Gastrocnemius medialis (tissue), 4 donors: ENCODE measurements at regions not wholly inside any gene's neighbourhood (a gene's known extent, or its start where the extent isn't known, plus 50 kb on each side); places are given as distances from the start of the nearest gene placed in this dataset.

ENCODE experiments used
- POLR2A ChIP-seq, 2 donors: fragments of 450-650 bp; IDR thresholded peaks; one replicate each; pipeline ENCODE4 v1.6.1; 2017; ENCODE audit warnings: antibody characterized with exemption in 2 of 2, mild to moderate bottlenecking in 2 of 2, moderate library complexity in 2 of 2
- TF ChIP-seq, protein P1 (sequence below), 5 experiments: fragments of 450-650 bp in 3 of 5; fragments of 200-600 bp in 2 of 5; sonication (generic) in 2 of 5; IDR thresholded peaks in 4 of 5; conservative IDR thresholded peaks in 1 of 5; 1 replicate in 4 of 5; 2 replicates in 1 of 5; pipeline ENCODE4 v1.5.1; 2016 to 2019; ENCODE audit warnings: antibody characterized with exemption in 5 of 5, mild to moderate bottlenecking in 3 of 5, moderate library complexity in 3 of 5

DNA sequence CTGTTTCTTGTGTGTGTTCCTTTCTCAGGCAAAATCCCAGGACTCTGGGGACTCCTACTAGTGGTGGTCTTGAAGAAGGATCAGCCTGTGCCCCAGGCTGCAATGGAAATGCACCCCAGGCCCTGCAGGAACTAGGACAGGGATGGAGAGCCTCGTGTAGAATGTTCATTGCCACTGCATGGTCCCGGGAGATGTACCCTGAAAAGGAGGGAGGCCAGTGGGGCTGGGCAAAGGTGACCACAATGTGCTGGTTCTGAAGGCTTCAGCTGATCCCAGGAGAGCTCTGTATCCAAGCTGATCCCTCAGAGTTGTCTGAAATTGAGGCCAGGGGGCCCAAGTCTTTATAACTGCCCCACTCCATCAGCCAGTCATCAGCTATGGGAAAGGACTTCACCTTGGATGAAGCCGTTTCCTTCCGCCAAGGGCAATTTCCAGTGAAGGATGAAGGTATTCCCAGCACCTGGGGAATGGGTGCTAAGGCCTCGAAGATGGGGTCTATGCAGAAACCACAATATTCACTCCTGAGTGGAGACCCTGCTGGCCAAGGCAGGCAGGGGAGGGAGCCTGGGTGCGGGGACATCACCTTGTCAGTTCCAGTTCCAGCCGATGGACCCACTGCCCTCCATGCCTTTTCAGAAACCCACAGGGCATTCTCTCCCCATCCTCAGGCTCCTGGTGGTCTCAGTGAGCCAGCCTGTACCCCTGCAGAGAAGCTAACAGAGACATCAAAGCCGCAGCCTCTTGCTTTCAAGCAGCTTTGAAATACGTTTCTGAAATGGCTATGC, 59.9 kb upstream of the CDH5 start:
- TF ChIP-seq, protein P1, sequence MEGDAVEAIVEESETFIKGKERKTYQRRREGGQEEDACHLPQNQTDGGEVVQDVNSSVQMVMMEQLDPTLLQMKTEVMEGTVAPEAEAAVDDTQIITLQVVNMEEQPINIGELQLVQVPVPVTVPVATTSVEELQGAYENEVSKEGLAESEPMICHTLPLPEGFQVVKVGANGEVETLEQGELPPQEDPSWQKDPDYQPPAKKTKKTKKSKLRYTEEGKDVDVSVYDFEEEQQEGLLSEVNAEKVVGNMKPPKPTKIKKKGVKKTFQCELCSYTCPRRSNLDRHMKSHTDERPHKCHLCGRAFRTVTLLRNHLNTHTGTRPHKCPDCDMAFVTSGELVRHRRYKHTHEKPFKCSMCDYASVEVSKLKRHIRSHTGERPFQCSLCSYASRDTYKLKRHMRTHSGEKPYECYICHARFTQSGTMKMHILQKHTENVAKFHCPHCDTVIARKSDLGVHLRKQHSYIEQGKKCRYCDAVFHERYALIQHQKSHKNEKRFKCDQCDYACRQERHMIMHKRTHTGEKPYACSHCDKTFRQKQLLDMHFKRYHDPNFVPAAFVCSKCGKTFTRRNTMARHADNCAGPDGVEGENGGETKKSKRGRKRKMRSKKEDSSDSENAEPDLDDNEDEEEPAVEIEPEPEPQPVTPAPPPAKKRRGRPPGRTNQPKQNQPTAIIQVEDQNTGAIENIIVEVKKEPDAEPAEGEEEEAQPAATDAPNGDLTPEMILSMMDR (IDR thresholded peaks at IDR 0.05 in 4 of 5, conservative IDR thresholded peaks at IDR 0.05 in 1 of 5), result no peak
- no peak for TF ChIP-seq POLR2A (IDR thresholded peaks at IDR 0.05)
